IMR-90 (cell line): ENCODE measurements at regions not wholly inside any gene's neighbourhood (a gene's known extent, or its start where the extent isn't known, plus 50 kb on each side); places are given as distances from the start of the nearest gene placed in this dataset.
"Not testable (repeated sequence)": the region's sequence is repeated elsewhere in the genome, so short reads cannot be mapped to it uniquely, and the experiment has no call there.

Experiments
- ATAC-seq: fragments of 200-7000 bp; cut with Tn5 transposase; 2 replicates; pipeline ENCODE4 v1.9.1; 2020; ENCODE audit warnings: low read depth, mild to moderate bottlenecking, moderate library complexity
- BruUV-seq: library from RNA; stranded (reverse); fragments of 400-500 nt; replicated peaks from 2 replicates; lab custom pipeline; 2021; lab: Mats Ljungman, UMichigan
- CTCF ChIA-PET: fragments of 300-600 bp; formaldehyde crosslinking; extraction: SDS; loops from one replicate; lab custom pipeline; 2021; ENCODE audit warnings: antibody characterized with exemption; lab: Yijun Ruan, JAX
- POLR2A ChIA-PET: fragments of 300-600 bp; sonication (Branson Sonifier 250); formaldehyde crosslinking; loops from one replicate; lab custom pipeline; 2022; ENCODE audit warnings: antibody characterized with exemption; ENCODE audit not compliant: unreplicated experiment; lab: Charles Lee
- DNase-seq: peaks from one replicate; pipeline ENCODE4 v3.0.0; 2013
- H2AFZ ChIP-seq: replicated peaks from 2 replicates; pipeline ENCODE3; 2013; ENCODE audit warnings: low read length, mild to moderate bottlenecking; ENCODE audit not compliant: poor library complexity
- H2AK5ac ChIP-seq: 2 replicates; pipeline ENCODE4 v1.6.1; 2013; ENCODE audit warnings: low read depth, low read length, inconsistent platforms
- H2AK9ac ChIP-seq: replicated peaks from 2 replicates; pipeline ENCODE3; 2013; ENCODE audit warnings: mild to moderate bottlenecking, low read depth, low read length, moderate library complexity; ENCODE audit not compliant: poor library complexity
- H2BK120ac ChIP-seq: 2 replicates; pipeline ENCODE4 v1.6.1; 2013; ENCODE audit warnings: low read depth, low read length, inconsistent platforms
- H2BK15ac ChIP-seq: 3 replicates; pipeline ENCODE4 v1.6.1; 2013; ENCODE audit warnings: low read depth, low read length, inconsistent platforms
- H2BK20ac ChIP-seq: 2 replicates; pipeline ENCODE4 v1.6.1; 2013; ENCODE audit warnings: low read depth, mild to moderate bottlenecking, inconsistent platforms, low read length, moderate library complexity
- H2BK5ac ChIP-seq: 2 replicates; pipeline ENCODE4 v1.6.1; 2013; ENCODE audit warnings: mild to moderate bottlenecking, low read depth, low read length, inconsistent platforms; ENCODE audit not compliant: poor library complexity, severe bottlenecking
- H3K14ac ChIP-seq: replicated peaks from 2 replicates; pipeline ENCODE4 v1.6.1; 2013; ENCODE audit warnings: low read depth, low read length, inconsistent platforms
- H3K18ac ChIP-seq: 2 replicates; pipeline ENCODE4 v1.6.1; 2013; ENCODE audit warnings: low read depth, low read length, control low read depth
- H3K23ac ChIP-seq: 2 replicates; pipeline ENCODE4 v1.6.1; 2013; ENCODE audit warnings: low read depth, low read length, inconsistent platforms
- H3K27ac ChIP-seq: 2 replicates; pipeline ENCODE4 v1.5.1; 2013; ENCODE audit warnings: mild to moderate bottlenecking, control low read depth, low read length; ENCODE audit not compliant: insufficient read depth
- H3K27me3 ChIP-seq: 2 replicates; pipeline ENCODE4 v1.6.1; 2013; ENCODE audit warnings: low read length; ENCODE audit not compliant: control insufficient read depth, insufficient read depth
- H3K36me3 ChIP-seq: 2 replicates; pipeline ENCODE4 v1.6.1; 2013; ENCODE audit warnings: low read length, mixed read lengths; ENCODE audit not compliant: control insufficient read depth, insufficient read depth
- H3K4ac ChIP-seq: 2 replicates; pipeline ENCODE4 v1.6.1; 2013; ENCODE audit warnings: low read depth, low read length, inconsistent platforms
- H3K4me1 ChIP-seq: 2 replicates; pipeline ENCODE4 v1.6.1; 2013; ENCODE audit warnings: low read length, mixed read lengths; ENCODE audit not compliant: control insufficient read depth, insufficient read depth
- H3K4me2 ChIP-seq: 2 replicates; pipeline ENCODE4 v1.6.1; 2013; ENCODE audit warnings: low read depth, mild to moderate bottlenecking, control low read depth, low read length, moderate library complexity
- H3K4me3 ChIP-seq: 2 replicates; pipeline ENCODE4 v1.5.1; 2013; ENCODE audit warnings: low read depth, mild to moderate bottlenecking, control low read depth, low read length, moderate library complexity; ENCODE audit not compliant: insufficient read depth
- H3K56ac ChIP-seq: 2 replicates; pipeline ENCODE4 v1.6.1; 2013; ENCODE audit warnings: low read length, inconsistent platforms; ENCODE audit not compliant: insufficient read depth; ENCODE audit errors: extremely low read depth
- H3K79me1 ChIP-seq, 2 experiments: 2 replicates each; pipeline ENCODE4 v1.6.1; 2013; ENCODE audit warnings: low read length in 2 of 2, inconsistent platforms in 1 of 2, low read depth in 1 of 2
- H3K9ac ChIP-seq: 2 replicates; pipeline ENCODE4 v1.6.1; 2013; ENCODE audit warnings: low read depth, low read length, control low read depth
- H3K9me1 ChIP-seq: 2 replicates; pipeline ENCODE4 v1.6.1; 2013; ENCODE audit warnings: low read length, inconsistent platforms; ENCODE audit not compliant: insufficient read depth
- H3K9me3 ChIP-seq: 2 replicates; pipeline ENCODE4 v1.6.1; 2013; ENCODE audit warnings: low read length; ENCODE audit not compliant: control insufficient read depth, insufficient read depth
- H4K20me1 ChIP-seq: 2 replicates; pipeline ENCODE4 v1.6.1; 2013; ENCODE audit warnings: low read length, inconsistent platforms; ENCODE audit not compliant: insufficient read depth
- H4K5ac ChIP-seq: 2 replicates; pipeline ENCODE4 v1.6.1; 2013; ENCODE audit warnings: mild to moderate bottlenecking, low read depth, low read length, control low read depth
- H4K8ac ChIP-seq, 2 experiments: 2 replicates each; pipeline ENCODE4 v1.6.1; 2013; ENCODE audit warnings: low read depth in 2 of 2, low read length in 2 of 2, control low read depth in 1 of 2, inconsistent platforms in 1 of 2
- H4K91ac ChIP-seq: 2 replicates; pipeline ENCODE4 v1.6.1; 2013; ENCODE audit warnings: low read depth, low read length, inconsistent platforms; ENCODE audit not compliant: insufficient read depth
- CHD1 ChIP-seq: IDR thresholded peaks from 2 replicates; pipeline ENCODE4 v1.6.1; 2012; ENCODE audit warnings: low read depth, low read length, improper control_type of control experiment
- MAZ ChIP-seq: IDR thresholded peaks from 2 replicates; pipeline ENCODE4 v1.6.1; 2012; ENCODE audit warnings: low read depth, mild to moderate bottlenecking, low read length, improper control_type of control experiment, moderate library complexity, borderline replicate concordance
- RAD21 ChIP-seq: IDR thresholded peaks from 2 replicates; pipeline ENCODE4 v1.6.1; 2012; ENCODE audit warnings: low read length, improper control_type of control experiment
- WGBS, 2 experiments: methylation state at CpG; one replicate each; pipeline versions ENCODE4 v1.1.5 to v1.1.7; 2013; ENCODE audit warnings: missing lambda C conversion rate in 2 of 2; ENCODE audit not compliant: insufficient read length in 1 of 2; ENCODE audit errors: extremely low coverage in 2 of 2; 5-methylcytosine and 5-hydroxymethylcytosine counted together
- dilution Hi-C: fragments of 300-500 bp; cut with HindIII; formaldehyde crosslinking; loops from one replicate; pipeline ENCODE4 v1.14.3; 2018; ENCODE audit warnings: low sequenced_read_pairs; ENCODE audit not compliant: unreplicated experiment
- in situ Hi-C: fragments of 300-500 bp; cut with MboI; formaldehyde crosslinking; loops from 3 replicates; pipeline ENCODE4 v1.14.3; 2019; ENCODE audit warnings: low sequenced_read_pairs, inconsistent platforms, mixed read lengths
- intact Hi-C: fragments of 100-400 bp; cut with micrococcal nuclease; formaldehyde crosslinking; loops from 2 replicates; pipeline ENCODE4 v1.10.0; 2022

DNA sequence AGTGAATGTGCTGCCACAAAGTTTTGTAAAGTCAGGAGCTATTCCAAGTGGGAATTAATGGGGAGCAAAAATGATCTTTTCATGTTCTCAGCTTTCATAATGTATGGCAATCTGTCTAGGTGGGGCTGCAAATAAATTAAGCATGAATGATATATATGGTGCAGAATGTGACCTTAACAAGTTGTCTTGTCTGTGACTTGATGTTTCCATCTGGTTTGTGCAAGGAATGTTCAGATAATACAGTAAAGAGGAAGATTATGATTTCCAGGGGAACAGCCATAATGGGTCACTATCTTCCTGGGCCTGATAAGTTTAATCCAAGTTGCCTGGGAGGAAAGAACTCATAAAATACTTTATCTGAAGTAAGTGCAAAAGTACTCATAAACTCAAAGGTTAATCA lies 1815.8 kb upstream of the FLRT2 start:
- H3K79me1 ChIP-seq = no peaks in the 10 kb centered on the region
- H3K23ac ChIP-seq = no peak overlapping the region
- H3K4me2 ChIP-seq = no peak overlapping the region
- no peak overlapping the region for H2BK120ac ChIP-seq
- H2AFZ ChIP-seq = no peak overlapping the region
- no peak for TF ChIP-seq MAZ
- TF ChIP-seq RAD21 = no peak
- no peak for TF ChIP-seq CHD1
- H4K91ac ChIP-seq = no peak overlapping the region
- H3K9ac ChIP-seq = no peak overlapping the region
- H4K20me1 ChIP-seq = no peaks in the 10 kb centered on the region
- no peak overlapping the region for H2AK5ac ChIP-seq
- H3K4ac ChIP-seq = no peak overlapping the region
- BruUV-seq = no TSS peak
- H3K4me3 ChIP-seq = no peak overlapping the region
- H3K9me3 ChIP-seq = no peaks in the 10 kb centered on the region
- dilution Hi-C loops = no loop called here
- in situ Hi-C loops = no loop called here
- no peaks in the 10 kb centered on the region for H3K36me3 ChIP-seq
- H3K9me1 ChIP-seq = no peaks in the 10 kb centered on the region
- no peaks in the 10 kb centered on the region for H3K27me3 ChIP-seq
- H3K18ac ChIP-seq = no peak overlapping the region
- H3K4me1 ChIP-seq = peaks cover 6% of the 10 kb centered on the region; the same call in 1 of the 2 replicates
- no peak overlapping the region for H4K8ac ChIP-seq
- H4K5ac ChIP-seq = no peak overlapping the region
- intact Hi-C loops = no loop called here
- H3K27ac ChIP-seq = no peak overlapping the region
- H3K14ac ChIP-seq = no peak overlapping the region
- H2BK20ac ChIP-seq = no peak overlapping the region
- ATAC-seq = no peak
- POLR2A ChIA-PET = no interaction called here
- CTCF ChIA-PET = no interaction called here
- no peak overlapping the region for H2AK9ac ChIP-seq
- H2BK15ac ChIP-seq = no peak overlapping the region
- no peak overlapping the region for H3K56ac ChIP-seq
- H2BK5ac ChIP-seq = no peak overlapping the region
- no peak for DNase-seq

DNA sequence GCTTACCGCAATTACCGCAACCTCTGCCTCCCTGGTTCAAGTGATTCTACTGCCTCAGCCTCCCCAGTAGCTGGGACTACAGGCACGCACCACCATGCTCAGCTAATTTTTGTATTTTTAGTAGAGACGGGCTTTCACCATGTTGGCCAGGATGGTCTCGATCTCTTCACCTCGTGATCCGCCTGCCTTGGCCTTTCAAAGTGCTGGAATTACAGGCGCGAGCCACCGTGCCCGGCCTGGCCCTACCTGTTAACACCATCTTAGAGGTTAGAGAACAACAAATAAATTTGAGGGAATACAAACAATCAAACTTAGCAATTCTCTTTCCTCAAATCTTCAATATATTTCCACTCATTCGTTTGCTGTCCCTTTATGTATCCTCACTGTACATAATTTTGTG lies 1810.5 kb upstream of the FLRT2 start:
- H3K14ac ChIP-seq, H3K36me3 ChIP-seq, BruUV-seq, H3K9ac ChIP-seq, ATAC-seq, H4K5ac ChIP-seq, H2AFZ ChIP-seq, H3K79me1 ChIP-seq, H3K4ac ChIP-seq, H2BK120ac ChIP-seq, H2AK5ac ChIP-seq, H3K56ac ChIP-seq, H3K4me3 ChIP-seq, H3K23ac ChIP-seq, H3K9me3 ChIP-seq, H3K27ac ChIP-seq, H4K91ac ChIP-seq, H3K4me1 ChIP-seq, dilution Hi-C loops, H4K20me1 ChIP-seq, H3K27me3 ChIP-seq, DNase-seq, CTCF ChIA-PET, H3K18ac ChIP-seq, H3K9me1 ChIP-seq, intact Hi-C loops, in situ Hi-C loops, H4K8ac ChIP-seq, H2AK9ac ChIP-seq, H2BK20ac ChIP-seq, H3K4me2 ChIP-seq, H2BK15ac ChIP-seq, H2BK5ac ChIP-seq: not testable (repeated sequence)
- WGBS, 2 experiments = 83% methylated on average over 1 of the region's 12 CpGs; no CpG with 5 or more reads in 1 of the 2 experiments
- POLR2A ChIA-PET = interaction anchor here (0.6 kb wide), 1 partner anchor 614 kb away, joined by 3 read pairs; no protein-coding TSS in a partner anchor
